GM20000 (cell line): ENCODE measurements at regions not wholly inside any gene's neighbourhood (a gene's known extent, or its start where the extent isn't known, plus 50 kb on each side); places are given as distances from the start of the nearest gene placed in this dataset.

Source experiments
- DNase-seq: peaks from one replicate; pipeline ENCODE4 v3.0.0; 2012; ENCODE audit warnings: low spot score
- TF ChIP-seq, protein P1 (sequence below): IDR thresholded peaks from 2 replicates; pipeline ENCODE4 v1.5.1; 2012; ENCODE audit warnings: mild to moderate bottlenecking, control low read depth; ENCODE audit errors: extremely low read depth, missing control alignments

DNA sequence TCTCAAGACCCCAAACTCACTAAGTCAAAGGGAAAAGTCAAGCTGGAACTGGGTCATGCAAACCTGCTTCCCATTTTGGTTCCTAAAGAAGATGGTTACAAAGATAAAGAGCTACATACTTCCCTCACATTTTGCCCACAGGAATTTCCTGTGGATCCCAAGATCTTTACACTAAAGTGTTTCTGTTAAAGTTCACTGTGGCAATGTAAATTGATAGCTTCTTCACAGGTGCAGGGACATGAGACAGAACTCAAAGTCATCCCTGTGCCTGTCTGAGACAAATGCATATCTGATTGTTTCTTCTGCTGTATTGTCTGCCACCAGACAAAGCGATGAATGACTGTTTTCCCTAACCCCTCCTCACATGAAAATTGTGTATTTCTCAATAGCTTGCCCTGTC is 567.8 kb downstream of the ZIC1 start:
- DNase-seq: no peak
- TF ChIP-seq, protein P1, sequence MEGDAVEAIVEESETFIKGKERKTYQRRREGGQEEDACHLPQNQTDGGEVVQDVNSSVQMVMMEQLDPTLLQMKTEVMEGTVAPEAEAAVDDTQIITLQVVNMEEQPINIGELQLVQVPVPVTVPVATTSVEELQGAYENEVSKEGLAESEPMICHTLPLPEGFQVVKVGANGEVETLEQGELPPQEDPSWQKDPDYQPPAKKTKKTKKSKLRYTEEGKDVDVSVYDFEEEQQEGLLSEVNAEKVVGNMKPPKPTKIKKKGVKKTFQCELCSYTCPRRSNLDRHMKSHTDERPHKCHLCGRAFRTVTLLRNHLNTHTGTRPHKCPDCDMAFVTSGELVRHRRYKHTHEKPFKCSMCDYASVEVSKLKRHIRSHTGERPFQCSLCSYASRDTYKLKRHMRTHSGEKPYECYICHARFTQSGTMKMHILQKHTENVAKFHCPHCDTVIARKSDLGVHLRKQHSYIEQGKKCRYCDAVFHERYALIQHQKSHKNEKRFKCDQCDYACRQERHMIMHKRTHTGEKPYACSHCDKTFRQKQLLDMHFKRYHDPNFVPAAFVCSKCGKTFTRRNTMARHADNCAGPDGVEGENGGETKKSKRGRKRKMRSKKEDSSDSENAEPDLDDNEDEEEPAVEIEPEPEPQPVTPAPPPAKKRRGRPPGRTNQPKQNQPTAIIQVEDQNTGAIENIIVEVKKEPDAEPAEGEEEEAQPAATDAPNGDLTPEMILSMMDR: no peak

DNA sequence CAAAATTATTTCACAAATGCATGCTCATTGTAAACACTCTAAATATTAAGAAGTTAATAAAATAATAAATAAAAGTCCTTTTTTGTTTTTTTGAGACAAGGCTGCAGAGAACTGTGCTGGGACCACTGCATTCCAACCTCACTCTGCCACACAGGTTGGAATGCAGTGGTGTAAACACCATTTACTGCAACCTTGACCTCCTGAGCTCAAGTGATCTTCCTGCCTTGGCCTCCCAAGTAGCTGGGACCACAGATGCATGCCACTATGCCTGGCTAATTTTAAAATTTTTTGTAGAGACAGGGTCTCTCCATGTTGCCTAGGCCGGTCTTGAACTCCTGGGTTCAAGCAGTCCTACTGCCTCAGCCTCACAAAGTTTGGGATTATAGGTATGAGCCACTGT is 578.4 kb downstream of the ZIC1 start:
- DNase-seq: no peak

DNA sequence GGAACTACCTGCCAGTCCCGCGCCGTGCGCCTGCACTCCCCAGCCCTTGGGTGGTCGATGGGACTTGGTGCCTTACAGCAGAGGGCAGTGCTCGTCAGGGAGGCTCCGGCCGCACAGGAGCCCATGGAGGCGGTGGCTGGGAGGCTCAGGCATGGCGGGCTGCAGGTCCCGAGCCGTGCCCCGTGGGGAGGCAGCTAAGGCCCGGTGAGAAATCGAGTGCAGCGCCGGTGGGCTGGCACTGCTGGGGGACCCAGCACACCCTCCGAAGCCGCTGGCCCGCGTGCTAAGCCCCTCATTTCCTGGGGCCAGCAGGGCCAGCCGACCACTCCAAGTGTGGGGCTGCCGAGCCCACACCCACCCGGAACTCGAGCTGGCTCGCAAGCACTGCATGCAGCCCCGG is 580.2 kb downstream of the ZIC1 start:
- TF ChIP-seq, protein P1: no peak
- no peak for DNase-seq

More for the DNA sequence above, 578.4 kb downstream of the ZIC1 start:
- TF ChIP-seq, protein P1: no peak

DNA sequence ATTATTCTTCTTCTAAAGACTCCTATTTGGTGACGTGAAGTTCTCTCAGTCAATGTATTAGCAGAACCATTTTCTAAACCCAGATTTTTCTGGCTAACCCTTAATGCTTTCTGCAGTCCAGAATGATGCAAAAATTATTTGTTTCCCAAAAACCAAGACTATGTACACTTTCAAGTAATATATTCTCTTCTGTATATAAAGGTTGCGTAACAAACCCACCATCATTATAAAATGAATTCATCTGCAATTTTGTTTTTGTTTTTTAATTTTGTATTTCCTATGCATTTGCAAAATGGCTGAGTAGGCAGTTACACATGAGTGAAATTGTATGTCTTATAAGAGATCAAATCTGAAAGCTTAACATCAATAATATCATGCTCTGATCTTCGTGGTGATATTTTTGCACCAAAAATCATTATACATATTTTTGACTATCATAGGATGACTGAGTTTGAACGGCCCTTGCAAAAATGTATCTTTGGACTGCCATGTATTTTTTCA is 593.6 kb downstream of the ZIC1 start:
- TF ChIP-seq, protein P1: no peak

DNA sequence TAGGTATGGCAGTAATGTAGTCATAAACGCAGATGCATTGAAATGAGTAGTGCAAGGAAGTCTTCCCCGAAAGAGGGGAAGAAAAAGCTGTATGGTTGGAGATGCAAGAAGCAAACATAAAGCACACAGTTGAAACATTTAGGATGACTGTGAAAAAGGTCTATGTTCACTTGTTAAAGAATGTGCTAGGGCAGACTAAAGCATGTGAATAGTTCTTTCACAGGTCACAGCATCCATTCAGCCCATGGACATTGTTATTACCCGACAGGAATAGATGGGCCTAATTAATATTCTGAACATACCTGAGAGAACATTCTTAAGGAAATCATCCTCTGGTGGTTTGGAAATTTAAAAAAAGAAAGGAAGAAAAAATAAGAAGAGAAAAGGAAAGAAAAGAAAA is 595.2 kb downstream of the ZIC1 start:
- DNase-seq: no peak
- TF ChIP-seq, protein P1: no peak

More for the DNA sequence above, 593.6 kb downstream of the ZIC1 start:
- no peak for DNase-seq

DNA sequence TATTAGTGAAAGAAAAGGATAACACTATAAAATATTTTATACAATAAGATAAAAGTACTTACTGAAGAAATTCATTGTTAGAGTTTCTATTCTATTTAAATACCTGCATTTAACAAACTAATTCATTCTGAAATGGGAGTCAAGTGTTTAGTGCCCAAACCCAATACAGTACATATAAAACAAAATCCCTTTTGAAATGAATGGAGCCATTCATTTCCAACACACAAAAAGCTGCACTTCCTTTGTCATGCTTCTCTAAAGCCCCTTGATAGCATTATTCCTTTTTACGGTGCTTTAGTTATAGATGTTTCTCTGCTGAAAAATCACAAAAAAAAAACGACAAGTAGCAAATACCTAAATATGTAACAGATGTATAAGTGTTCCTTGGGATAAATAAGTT is 596.3 kb downstream of the ZIC1 start:
- TF ChIP-seq, protein P1: no peak
- no peak for DNase-seq

DNA sequence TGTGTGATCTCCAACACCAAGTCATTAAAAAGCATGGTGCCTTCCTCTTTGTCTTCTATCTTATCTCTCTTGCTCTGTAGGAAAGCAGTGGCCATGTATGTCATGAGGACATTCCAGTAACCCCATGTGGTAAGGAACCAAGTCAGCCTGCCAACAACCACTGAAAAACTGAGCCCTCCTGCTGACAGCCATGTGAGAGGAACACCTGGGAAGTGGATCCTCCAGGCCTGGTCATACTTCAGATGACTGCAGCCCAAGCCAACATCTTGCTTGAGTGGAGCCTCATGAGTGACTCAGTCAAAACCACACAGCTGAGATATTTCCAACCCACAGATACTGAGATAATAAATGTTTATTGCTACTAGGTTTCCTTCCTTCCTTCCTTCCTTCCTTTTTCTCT is 597.3 kb downstream of the ZIC1 start:
- TF ChIP-seq, protein P1: no peak
- no peak for DNase-seq
